ENCODE measurements at regions not wholly inside any gene's neighbourhood (a gene's known extent, or its start where the extent isn't known, plus 50 kb on each side); places are given as distances from the start of the nearest gene placed in this dataset.

- H3K9ac ChIP-seq (ENCODE audit: low read length) = no peak overlapping the region
- ChIA-PET POLR2A (no interaction called here), RAD21 (ENCODE audit: low non-redundant PET in 1 of 2, low total read pairs in 2 of 2, uncharacterized antibody in 2 of 2, unreplicated experiment in 2 of 2) (no interaction called here), CTCF (interaction anchor here (0.9 kb wide), 1 partner anchor 639 kb away, joined by 3 read pairs; no protein-coding TSS in a partner anchor)
- H3K79me2 ChIP-seq (ENCODE audit: insufficient read depth, low read length) = no peaks in the 10 kb centered on the region
- no peak overlapping the region for H3K27ac ChIP-seq (ENCODE audit: low read depth, low read length)
- H3K9me2 ChIP-seq (ENCODE audit: insufficient read depth) = no peaks in the 10 kb centered on the region
- H3K4me2 ChIP-seq (ENCODE audit: low read length) = no peak overlapping the region
- no peak overlapping the region for H3K4me3 ChIP-seq (replicated peaks in 1 of 2; ENCODE audit: low read depth in 1 of 2, low read length in 2 of 2)
- DNase-seq (ENCODE audit: low read depth, low spot score) (peak; percentile 41), ATAC-seq (peak; percentile 78)
- peaks cover 22% of the 10 kb centered on the region for H3K27me3 ChIP-seq (ENCODE audit: insufficient read depth, low read length)
- intact Hi-C loops (cut with micrococcal nuclease) = loop anchor here (1.0 to 5.0 kb wide), 4 partner anchors 539 to 640 kb away; no protein-coding TSS in a partner anchor
- H3K9me3 ChIP-seq (ENCODE audit: control insufficient read depth in 1 of 2, insufficient read depth in 1 of 2, low read depth in 1 of 2, low read length in 2 of 2) = no peaks in the 10 kb centered on the region
- no peaks in the 10 kb centered on the region for H4K20me1 ChIP-seq (ENCODE audit: insufficient read depth)
- no peak overlapping the region for H2AFZ ChIP-seq (ENCODE audit: low read depth, low read length, poor library complexity, severe bottlenecking)
- no peaks in the 10 kb centered on the region for H3K4me1 ChIP-seq (ENCODE audit: control insufficient read depth in 1 of 2, insufficient read depth in 2 of 2, low read length in 2 of 2)
- BruUV-seq (replicated peaks) = no TSS peak
- no peaks in the 10 kb centered on the region for H3K36me3 ChIP-seq (ENCODE audit: control insufficient read depth in 1 of 2, insufficient read depth in 2 of 2, low read length in 2 of 2)
- no peak for TF ChIP-seq SRF (IDR thresholded peaks at IDR 0.05; ENCODE audit: low read depth)
- TF ChIP-seq RAD21 (IDR thresholded peaks at IDR 0.05; ENCODE audit: low read depth) = peak; percentile 87
- TF ChIP-seq CTCF (IDR thresholded peaks at IDR 0.05 in 2 of 3, conservative IDR thresholded peaks at IDR 0.05 in 1 of 3; ENCODE audit: borderline replicate concordance in 1 of 3, insufficient read depth in 1 of 3, low read depth in 2 of 3, low read length in 2 of 3) = peak; percentile 62 to 77 (median 73)
Observed at GRCh38 chr6:797479-798077, 104.6 kb upstream of the EXOC2 start.

DNA sequence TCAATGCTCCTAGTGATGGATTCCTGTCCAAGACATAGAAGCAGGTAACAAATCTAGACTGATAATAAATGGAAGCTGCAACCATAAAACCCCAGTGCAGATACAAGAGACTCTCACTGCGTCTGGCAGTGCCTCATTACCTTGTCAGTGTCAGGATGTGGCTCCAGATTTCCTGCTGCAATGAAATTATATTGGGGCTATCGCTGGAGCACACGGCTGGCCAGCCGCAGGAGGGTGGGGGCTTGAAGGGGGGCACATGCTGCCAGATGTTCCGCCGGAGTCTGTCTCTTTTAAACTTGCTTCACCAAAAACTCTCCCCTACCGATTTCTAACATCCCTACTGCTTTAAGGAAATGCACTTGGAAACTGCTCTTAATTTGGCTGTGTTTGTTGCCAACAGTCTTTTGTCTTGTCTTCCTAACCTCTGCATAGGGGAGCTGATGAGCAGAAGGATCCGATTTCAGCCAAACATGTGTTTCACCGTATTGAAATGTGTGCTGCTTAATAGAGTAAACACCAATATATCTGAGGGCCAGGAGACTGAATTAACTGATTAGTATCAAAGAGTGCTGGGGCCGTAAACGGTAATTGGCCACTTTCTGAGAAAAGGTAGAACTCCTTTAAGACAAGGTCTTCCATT lies 102.2 kb upstream of the EXOC2 start:
- Histone ChIP-seq H3K4me3 (replicated peaks in 1 of 2; ENCODE audit: low read depth in 1 of 2, low read length in 2 of 2) (no peak overlapping the region), H3K9ac (ENCODE audit: low read length) (no peak overlapping the region), H3K27ac (ENCODE audit: low read depth, low read length) (no peak overlapping the region), H3K36me3 (ENCODE audit: control insufficient read depth in 1 of 2, insufficient read depth in 2 of 2, low read length in 2 of 2) (no peaks in the 10 kb centered on the region), H3K4me1 (ENCODE audit: control insufficient read depth in 1 of 2, insufficient read depth in 2 of 2, low read length in 2 of 2) (no peaks in the 10 kb centered on the region), H3K9me2 (ENCODE audit: insufficient read depth) (no peaks in the 10 kb centered on the region), H3K27me3 (ENCODE audit: insufficient read depth, low read length) (peaks cover 22% of the 10 kb centered on the region), H3K79me2 (ENCODE audit: insufficient read depth, low read length) (no peaks in the 10 kb centered on the region), H3K9me3 (ENCODE audit: control insufficient read depth in 1 of 2, insufficient read depth in 1 of 2, low read depth in 1 of 2, low read length in 2 of 2) (no peaks in the 10 kb centered on the region), H3K4me2 (ENCODE audit: low read length) (no peak overlapping the region), H2AFZ (ENCODE audit: low read depth, low read length, poor library complexity, severe bottlenecking) (no peak overlapping the region), H4K20me1 (ENCODE audit: insufficient read depth) (no peaks in the 10 kb centered on the region)
- intact Hi-C loops (cut with micrococcal nuclease) = loop anchor here (5.0 kb wide), 1 partner anchor 642 kb away; no protein-coding TSS in a partner anchor
- CTCF ChIA-PET = interaction anchor here (1.1 kb wide), 1 partner anchor 541 kb away, joined by 3 read pairs; no protein-coding TSS in a partner anchor
- BruUV-seq (replicated peaks) = no TSS peak
- RAD21 ChIA-PET (ENCODE audit: low non-redundant PET in 1 of 2, low total read pairs in 2 of 2, uncharacterized antibody in 2 of 2, unreplicated experiment in 2 of 2) = no interaction called here
- no peak for DNase-seq (ENCODE audit: low read depth, low spot score)
- ATAC-seq = no peak
- POLR2A ChIA-PET = no interaction called here
- TF ChIP-seq, protein P1, sequence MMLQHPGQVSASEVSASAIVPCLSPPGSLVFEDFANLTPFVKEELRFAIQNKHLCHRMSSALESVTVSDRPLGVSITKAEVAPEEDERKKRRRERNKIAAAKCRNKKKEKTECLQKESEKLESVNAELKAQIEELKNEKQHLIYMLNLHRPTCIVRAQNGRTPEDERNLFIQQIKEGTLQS (IDR thresholded peaks at IDR 0.05) = no peak
- TF ChIP-seq, protein P2, sequence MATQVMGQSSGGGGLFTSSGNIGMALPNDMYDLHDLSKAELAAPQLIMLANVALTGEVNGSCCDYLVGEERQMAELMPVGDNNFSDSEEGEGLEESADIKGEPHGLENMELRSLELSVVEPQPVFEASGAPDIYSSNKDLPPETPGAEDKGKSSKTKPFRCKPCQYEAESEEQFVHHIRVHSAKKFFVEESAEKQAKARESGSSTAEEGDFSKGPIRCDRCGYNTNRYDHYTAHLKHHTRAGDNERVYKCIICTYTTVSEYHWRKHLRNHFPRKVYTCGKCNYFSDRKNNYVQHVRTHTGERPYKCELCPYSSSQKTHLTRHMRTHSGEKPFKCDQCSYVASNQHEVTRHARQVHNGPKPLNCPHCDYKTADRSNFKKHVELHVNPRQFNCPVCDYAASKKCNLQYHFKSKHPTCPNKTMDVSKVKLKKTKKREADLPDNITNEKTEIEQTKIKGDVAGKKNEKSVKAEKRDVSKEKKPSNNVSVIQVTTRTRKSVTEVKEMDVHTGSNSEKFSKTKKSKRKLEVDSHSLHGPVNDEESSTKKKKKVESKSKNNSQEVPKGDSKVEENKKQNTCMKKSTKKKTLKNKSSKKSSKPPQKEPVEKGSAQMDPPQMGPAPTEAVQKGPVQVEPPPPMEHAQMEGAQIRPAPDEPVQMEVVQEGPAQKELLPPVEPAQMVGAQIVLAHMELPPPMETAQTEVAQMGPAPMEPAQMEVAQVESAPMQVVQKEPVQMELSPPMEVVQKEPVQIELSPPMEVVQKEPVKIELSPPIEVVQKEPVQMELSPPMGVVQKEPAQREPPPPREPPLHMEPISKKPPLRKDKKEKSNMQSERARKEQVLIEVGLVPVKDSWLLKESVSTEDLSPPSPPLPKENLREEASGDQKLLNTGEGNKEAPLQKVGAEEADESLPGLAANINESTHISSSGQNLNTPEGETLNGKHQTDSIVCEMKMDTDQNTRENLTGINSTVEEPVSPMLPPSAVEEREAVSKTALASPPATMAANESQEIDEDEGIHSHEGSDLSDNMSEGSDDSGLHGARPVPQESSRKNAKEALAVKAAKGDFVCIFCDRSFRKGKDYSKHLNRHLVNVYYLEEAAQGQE (IDR thresholded peaks at IDR 0.05; ENCODE audit: low read depth) = no peak
- no peak for TF ChIP-seq CTCF (IDR thresholded peaks at IDR 0.05 in 2 of 3, conservative IDR thresholded peaks at IDR 0.05 in 1 of 3; ENCODE audit: borderline replicate concordance in 1 of 3, insufficient read depth in 1 of 3, low read depth in 2 of 3, low read length in 2 of 3)
- no peak for TF ChIP-seq ZNF274 (IDR thresholded peaks at IDR 0.05; ENCODE audit: low read depth, low read length)
- TF ChIP-seq POLR2A (IDR thresholded peaks at IDR 0.05; ENCODE audit: borderline replicate concordance, extremely low read depth, insufficient read depth, insufficient read length) = no peak
- no peak for TF ChIP-seq SP1 (IDR thresholded peaks at IDR 0.05; ENCODE audit: low read depth)
- TF ChIP-seq, protein P3, sequence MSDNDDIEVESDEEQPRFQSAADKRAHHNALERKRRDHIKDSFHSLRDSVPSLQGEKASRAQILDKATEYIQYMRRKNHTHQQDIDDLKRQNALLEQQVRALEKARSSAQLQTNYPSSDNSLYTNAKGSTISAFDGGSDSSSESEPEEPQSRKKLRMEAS (IDR thresholded peaks at IDR 0.05) = no peak
